Calu3 (cell line): ENCODE measurements at regions not wholly inside any gene's neighbourhood (a gene's known extent, or its start where the extent isn't known, plus 50 kb on each side); places are given as distances from the start of the nearest gene placed in this dataset.

ENCODE experiments used
- BruUV-seq: library from RNA; stranded (reverse); fragments of 400-500 nt; replicated peaks from 2 replicates; lab custom pipeline; 2021; lab: Mats Ljungman, UMichigan
- CTCF ChIA-PET: fragments of 300-600 bp; sonication (Branson Sonifier 250); formaldehyde crosslinking; loops from one replicate; lab custom pipeline; 2022; ENCODE audit warnings: antibody characterized with exemption; lab: Charles Lee
- DNase-seq: peaks from one replicate; pipeline ENCODE4 v3.0.0; 2022
- H3K27ac Mint-ChIP-seq: one replicate; pipeline ENCODE4 v1.8.0; 2022; ENCODE audit warnings: mixed read lengths; ENCODE audit not compliant: unreplicated experiment
- H3K27me3 Mint-ChIP-seq: one replicate; pipeline ENCODE4 v1.8.0; 2022; ENCODE audit warnings: mixed read lengths; ENCODE audit not compliant: unreplicated experiment
- H3K36me3 Mint-ChIP-seq: one replicate; pipeline ENCODE4 v1.8.0; 2022; ENCODE audit warnings: mild to moderate bottlenecking, moderate library complexity, mixed read lengths; ENCODE audit not compliant: insufficient read depth, unreplicated experiment
- H3K4me1 Mint-ChIP-seq: one replicate; pipeline ENCODE4 v1.8.0; 2022; ENCODE audit warnings: mild to moderate bottlenecking, low read depth, mixed read lengths; ENCODE audit not compliant: unreplicated experiment
- H3K4me3 Mint-ChIP-seq: one replicate; pipeline ENCODE4 v1.8.0; 2022; ENCODE audit warnings: mild to moderate bottlenecking, low read depth, moderate library complexity, mixed read lengths; ENCODE audit not compliant: unreplicated experiment
- H3K9me3 Mint-ChIP-seq: one replicate; pipeline ENCODE4 v1.8.0; 2022; ENCODE audit warnings: low read depth, mixed read lengths; ENCODE audit not compliant: unreplicated experiment
- CTCF ChIP-seq: fragments of 200-600 bp; IDR thresholded peaks from one replicate; pipeline ENCODE4 v1.8.0; 2022; ENCODE audit warnings: antibody characterized with exemption; ENCODE audit not compliant: unreplicated experiment
- intact Hi-C: fragments of 100-400 bp; cut with micrococcal nuclease; formaldehyde crosslinking; loops from one replicate; pipeline ENCODE4 v1.10.0; 2022; ENCODE audit not compliant: unreplicated experiment

- H3K27ac Mint-ChIP-seq = no peak overlapping the region
- H3K36me3 Mint-ChIP-seq = no peaks in the 10 kb centered on the region
- CTCF ChIA-PET = no interaction called here
- no peak for TF ChIP-seq CTCF
- intact Hi-C loops = no loop called here
- H3K4me1 Mint-ChIP-seq = no peaks in the 10 kb centered on the region
- BruUV-seq = no TSS peak
- H3K9me3 Mint-ChIP-seq = no peaks in the 10 kb centered on the region
- peaks cover 47% of the 10 kb centered on the region for H3K27me3 Mint-ChIP-seq
- no peak overlapping the region for H3K4me3 Mint-ChIP-seq
- DNase-seq = no peak
Observed at GRCh38 chr2:19793132-19793750, 108.5 kb downstream of the TTC32 start.

GRCh38 chr2:19790291-19790690, 111.5 kb downstream of the TTC32 start:
- TF ChIP-seq CTCF = no peak
- H3K4me3 Mint-ChIP-seq = no peak overlapping the region
- intact Hi-C loops = no loop called here
- H3K9me3 Mint-ChIP-seq = no peaks in the 10 kb centered on the region
- DNase-seq = no peak
- BruUV-seq = no TSS peak
- H3K27me3 Mint-ChIP-seq = peaks cover 43% of the 10 kb centered on the region
- no peak overlapping the region for H3K27ac Mint-ChIP-seq
- no peaks in the 10 kb centered on the region for H3K36me3 Mint-ChIP-seq
- CTCF ChIA-PET = no interaction called here
- peaks cover 12% of the 10 kb centered on the region for H3K4me1 Mint-ChIP-seq

- peaks cover 46% of the 10 kb centered on the region for H3K27me3 Mint-ChIP-seq
- BruUV-seq = no TSS peak
- no peak for TF ChIP-seq CTCF
- H3K4me1 Mint-ChIP-seq = peaks cover 12% of the 10 kb centered on the region
- H3K27ac Mint-ChIP-seq = no peak overlapping the region
- intact Hi-C loops = no loop called here
- no peak overlapping the region for H3K4me3 Mint-ChIP-seq
- peaks cover 6% of the 10 kb centered on the region for H3K9me3 Mint-ChIP-seq
- CTCF ChIA-PET = no interaction called here
- H3K36me3 Mint-ChIP-seq = no peaks in the 10 kb centered on the region
- no peak for DNase-seq
Observed at GRCh38 chr2:19787134-19787533, 114.6 kb downstream of the TTC32 start.

GRCh38 chr2:19786408-19787058, 115.2 kb downstream of the TTC32 start:
- H3K9me3 Mint-ChIP-seq = peaks cover 6% of the 10 kb centered on the region
- DNase-seq = no peak
- intact Hi-C loops = no loop called here
- CTCF ChIA-PET = no interaction called here
- peaks cover 46% of the 10 kb centered on the region for H3K27me3 Mint-ChIP-seq
- H3K4me3 Mint-ChIP-seq = no peak overlapping the region
- no TSS peak for BruUV-seq
- H3K27ac Mint-ChIP-seq = no peak overlapping the region
- peaks cover 12% of the 10 kb centered on the region for H3K4me1 Mint-ChIP-seq
- H3K36me3 Mint-ChIP-seq = no peaks in the 10 kb centered on the region
- no peak for TF ChIP-seq CTCF
